ENCODE measurements at regions not wholly inside any gene's neighbourhood (a gene's known extent, or its start where the extent isn't known, plus 50 kb on each side); places are given as distances from the start of the nearest gene placed in this dataset.

DNA sequence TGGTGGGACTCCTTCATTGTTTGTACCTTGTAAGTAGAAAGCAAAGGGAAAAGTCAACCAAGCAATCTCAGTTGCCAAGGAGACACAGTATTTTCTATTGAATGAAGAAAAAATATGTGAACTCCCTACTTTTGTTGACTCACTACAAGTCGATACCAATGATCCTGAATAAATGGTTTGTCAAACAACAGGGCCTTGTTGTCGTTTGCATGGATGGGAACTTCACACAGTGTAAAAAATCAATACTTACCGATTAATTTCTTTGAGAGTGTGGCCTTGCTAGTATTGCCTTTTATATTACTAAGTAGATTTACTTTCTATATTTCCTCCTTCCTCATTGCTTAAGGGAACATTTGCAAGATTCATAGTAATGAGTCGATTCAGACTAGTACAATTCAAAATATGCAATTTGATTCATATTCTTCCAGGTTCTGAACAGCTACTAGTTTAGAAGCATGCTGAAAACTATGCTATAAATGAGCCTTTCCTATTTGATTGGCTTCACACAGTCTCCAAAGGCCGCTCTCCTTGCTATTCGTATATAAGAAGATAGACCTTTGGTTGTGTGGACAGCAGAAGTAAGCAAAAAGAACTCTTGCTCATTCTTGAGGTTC lies 108.0 kb downstream of the ZNF330 start:
- TF ChIP-seq, protein P1, sequence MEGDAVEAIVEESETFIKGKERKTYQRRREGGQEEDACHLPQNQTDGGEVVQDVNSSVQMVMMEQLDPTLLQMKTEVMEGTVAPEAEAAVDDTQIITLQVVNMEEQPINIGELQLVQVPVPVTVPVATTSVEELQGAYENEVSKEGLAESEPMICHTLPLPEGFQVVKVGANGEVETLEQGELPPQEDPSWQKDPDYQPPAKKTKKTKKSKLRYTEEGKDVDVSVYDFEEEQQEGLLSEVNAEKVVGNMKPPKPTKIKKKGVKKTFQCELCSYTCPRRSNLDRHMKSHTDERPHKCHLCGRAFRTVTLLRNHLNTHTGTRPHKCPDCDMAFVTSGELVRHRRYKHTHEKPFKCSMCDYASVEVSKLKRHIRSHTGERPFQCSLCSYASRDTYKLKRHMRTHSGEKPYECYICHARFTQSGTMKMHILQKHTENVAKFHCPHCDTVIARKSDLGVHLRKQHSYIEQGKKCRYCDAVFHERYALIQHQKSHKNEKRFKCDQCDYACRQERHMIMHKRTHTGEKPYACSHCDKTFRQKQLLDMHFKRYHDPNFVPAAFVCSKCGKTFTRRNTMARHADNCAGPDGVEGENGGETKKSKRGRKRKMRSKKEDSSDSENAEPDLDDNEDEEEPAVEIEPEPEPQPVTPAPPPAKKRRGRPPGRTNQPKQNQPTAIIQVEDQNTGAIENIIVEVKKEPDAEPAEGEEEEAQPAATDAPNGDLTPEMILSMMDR (IDR thresholded peaks at IDR 0.05), result no peak
- TF ChIP-seq POLR2A (IDR thresholded peaks at IDR 0.05) (no peak), POLR2AphosphoS5 (IDR thresholded peaks at IDR 0.05) (no peak), EP300 (IDR thresholded peaks at IDR 0.05; ENCODE audit: low read depth) (no peak)
